K562 (cell line): ENCODE measurements at regions not wholly inside any gene's neighbourhood (a gene's known extent, or its start where the extent isn't known, plus 50 kb on each side); places are given as distances from the start of the nearest gene placed in this dataset.

Experiments used
- ATAC-seq: fragments of 200-7000 bp; cut with Tn5 transposase; 3 replicates; pipeline ENCODE4 v1.9.1; 2020; ENCODE audit warnings: moderate library complexity
- BruUV-seq: library from RNA; stranded (reverse); fragments of 400-500 nt; replicated peaks from 2 replicates; lab custom pipeline; 2021; lab: Mats Ljungman, UMichigan
- CTCF ChIA-PET: fragments of 300-600 bp; formaldehyde crosslinking; extraction: SDS; loops from one replicate; lab custom pipeline; 2021; ENCODE audit warnings: low intra/inter-chr PET ratio; lab: Yijun Ruan, JAX
- POLR2A ChIA-PET: fragments of 300-600, 350-650 bp; sonication (Branson Sonifier 250); formaldehyde crosslinking; extraction: SDS; loops from one replicate; lab custom pipeline; 2021; ENCODE audit warnings: antibody characterized with exemption, inconsistent platforms; lab: Yijun Ruan, JAX
- DNase-seq, 4 experiments: peaks; one replicate each; pipeline versions ENCODE4 v3.0.0 to v3.0.0-alpha.2; 2011 to 2018; ENCODE audit warnings: low spot score in 3 of 4, mixed read lengths in 3 of 4; ENCODE audit errors: extremely low read depth in 1 of 4
- FAIRE-seq: peaks from 2 replicates; lab custom pipeline; 2011; peaks lifted over from hg19 to GRCh38; lab: Jason Lieb, UNC
- H2AFZ ChIP-seq: 2 replicates; pipeline ENCODE4 v1.6.0; 2011; ENCODE audit warnings: low read depth, low read length, control low read depth, inconsistent platforms
- H3K27ac ChIP-seq: fragments of 200-600 bp; 3 replicates; pipeline ENCODE4 v1.8.0; 2011; ENCODE audit warnings: low read depth, mild to moderate bottlenecking, control low read depth, inconsistent platforms, low read length, moderate library complexity, mixed read lengths; ENCODE audit errors: extremely low read depth
- H3K27me3 ChIP-seq, 2 experiments: fragments of 300-600 bp in 1 of 2; 2 replicates in 1 of 2; 3 replicates in 1 of 2; pipeline versions ENCODE4 v1.6.0 to v1.8.0; 2011; ENCODE audit warnings: inconsistent platforms in 2 of 2, low read length in 2 of 2, mild to moderate bottlenecking in 1 of 2, mixed read lengths in 1 of 2, moderate library complexity in 1 of 2; ENCODE audit not compliant: control insufficient read depth in 2 of 2, insufficient read depth in 2 of 2
- H3K36me3 ChIP-seq: fragments of 300-600 bp; 3 replicates; pipeline ENCODE4 v1.8.0; 2011; ENCODE audit warnings: mild to moderate bottlenecking, low read length, inconsistent platforms; ENCODE audit not compliant: control insufficient read depth, insufficient read depth
- H3K4me1 ChIP-seq, 2 experiments: fragments of 200-600 bp in 1 of 2; replicated peaks in 1 of 2; 2 replicates in 1 of 2; 3 replicates in 1 of 2; pipeline versions ENCODE4 v1.5.1 to v1.8.0; 2011; ENCODE audit warnings: inconsistent platforms in 2 of 2, low read length in 2 of 2, mild to moderate bottlenecking in 1 of 2, mixed read lengths in 1 of 2, moderate library complexity in 1 of 2; ENCODE audit not compliant: control insufficient read depth in 2 of 2, insufficient read depth in 2 of 2
- H3K4me2 ChIP-seq: 2 replicates; pipeline ENCODE4 v1.6.1; 2011; ENCODE audit warnings: low read length, control low read depth, inconsistent platforms, mixed read lengths; ENCODE audit not compliant: insufficient read depth
- H3K4me3 ChIP-seq: fragments of 200-600 bp; sonication (generic), shearing (Covaris generic); 2 replicates; pipeline ENCODE4 v1.5.1; 2016; ENCODE audit warnings: control low read depth, inconsistent platforms
- H3K79me2 ChIP-seq: fragments of 200-600 bp; 3 replicates; pipeline ENCODE4 v1.8.0; 2011; ENCODE audit warnings: low read length, inconsistent platforms; ENCODE audit not compliant: control insufficient read depth, insufficient read depth
- H3K9ac ChIP-seq, 2 experiments: 2 replicates each; pipeline versions ENCODE4 v1.6.0 to v1.6.1; 2011; ENCODE audit warnings: low read depth in 2 of 2, low read length in 2 of 2, control low read depth in 1 of 2, inconsistent platforms in 1 of 2, mild to moderate bottlenecking in 1 of 2, mixed read lengths in 1 of 2; ENCODE audit not compliant: insufficient read depth in 1 of 2
- H3K9me1 ChIP-seq: one replicate; pipeline ENCODE4 v1.6.0; 2011; ENCODE audit warnings: inconsistent platforms, mild to moderate bottlenecking, low read length, moderate library complexity; ENCODE audit not compliant: control insufficient read depth, insufficient read depth
- H3K9me3 ChIP-seq: replicated peaks from 2 replicates; pipeline ENCODE4 v1.5.1; 2011; ENCODE audit warnings: low read depth, low read length, inconsistent platforms; ENCODE audit not compliant: control insufficient read depth, insufficient read depth
- H4K20me1 ChIP-seq: replicated peaks from 2 replicates; pipeline ENCODE4 v1.6.1; 2011; ENCODE audit warnings: low read length, inconsistent platforms, mixed read lengths; ENCODE audit not compliant: control insufficient read depth, insufficient read depth
- FOSL1 ChIP-seq: fragments of 200-800 bp; sonication (Bioruptor generic); conservative IDR thresholded peaks from 2 replicates; pipeline ENCODE4 v1.6.1; 2016; ENCODE audit warnings: missing genetic modification characterization, missing compliant biosample characterization
- HDAC6 ChIP-seq: IDR thresholded peaks from 2 replicates; pipeline ENCODE4 v1.6.1; 2012; ENCODE audit warnings: low read depth, mild to moderate bottlenecking, control low read depth, inconsistent platforms, low read length, moderate library complexity
- ZNF134 ChIP-seq: fragments of 250-450 bp; sonication (Bioruptor Pico); conservative IDR thresholded peaks from 2 replicates; pipeline ENCODE4 v1.4.0; 2020
- WGBS: fragments of 100-300 bp; shearing (Covaris generic); methylation state at CpG from one replicate; pipeline ENCODE4 v1.1.6; 2016; ENCODE audit warnings: low coverage, mixed read lengths; ENCODE audit not compliant: insufficient coverage; ENCODE audit errors: missing lambda C conversion rate; 5-methylcytosine and 5-hydroxymethylcytosine counted together
- in situ Hi-C: fragments of 300-500 bp; cut with MboI; formaldehyde crosslinking; loops from 4 replicates; pipeline ENCODE4 v1.15.0; 2018; ENCODE audit warnings: inconsistent platforms, mixed read lengths
- intact Hi-C: fragments of 100-400 bp; cut with micrococcal nuclease; formaldehyde crosslinking; loops from 2 replicates; pipeline ENCODE4 v1.14.2; 2022
- TF ChIP-seq, protein P1 (sequence below), 2 experiments: fragments of 450-650 bp in 1 of 2; sonication (generic) in 1 of 2; formaldehyde crosslinking in 1 of 2; IDR thresholded peaks in 1 of 2; conservative IDR thresholded peaks in 1 of 2; 2 replicates each; pipeline versions ENCODE4 v1.6.1 to v1.8.1; 2016 to 2023; ENCODE audit warnings: mild to moderate bottlenecking in 2 of 2, moderate library complexity in 2 of 2, inconsistent platforms in 1 of 2, missing genetic modification reagents in 1 of 2

DNA sequence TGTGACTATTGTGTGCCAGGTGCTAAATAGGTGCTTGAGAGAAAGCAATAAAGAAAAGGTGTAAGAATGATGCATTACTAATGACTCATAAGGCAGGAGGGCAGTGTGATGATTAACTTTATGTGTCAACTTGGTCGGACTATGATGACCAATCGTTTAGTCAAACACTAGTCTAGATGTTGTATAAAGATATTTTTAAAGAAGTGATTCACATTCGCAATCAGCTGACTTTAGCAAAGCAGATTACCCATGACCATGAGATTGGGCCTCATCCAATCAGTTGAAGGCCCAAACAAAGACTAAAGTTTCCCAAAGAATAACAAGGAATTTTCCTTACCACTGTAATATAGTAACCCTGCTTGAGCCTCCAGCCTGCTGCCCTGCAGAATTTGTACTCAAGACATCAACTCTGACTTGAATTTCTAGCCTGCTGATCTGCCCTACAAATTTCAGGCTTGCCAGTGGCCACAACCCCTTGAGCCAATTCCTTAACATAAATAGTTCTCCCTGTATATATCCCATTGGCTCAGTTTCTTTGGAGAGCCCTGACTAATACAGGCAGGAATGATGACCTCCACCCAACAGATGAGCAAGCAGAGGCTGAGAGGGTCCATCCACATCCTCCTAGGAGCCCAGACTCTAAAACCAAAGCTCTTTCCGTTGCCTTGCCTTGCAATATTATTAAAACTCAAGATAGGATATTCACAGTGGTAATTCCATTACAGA is 132.6 kb downstream of the ACTR3 start:
- H2AFZ ChIP-seq, result no peak overlapping the region
- H3K9ac ChIP-seq, result no peak overlapping the region
- H3K36me3 ChIP-seq, result no peaks in the 10 kb centered on the region
- H3K9me1 ChIP-seq, result no peaks in the 10 kb centered on the region
- no peak overlapping the region for H3K4me3 ChIP-seq
- no peak overlapping the region for H3K4me2 ChIP-seq
- no peak overlapping the region for H3K27ac ChIP-seq
- no peaks in the 10 kb centered on the region for H3K79me2 ChIP-seq
- no peaks in the 10 kb centered on the region for H3K4me1 ChIP-seq
- intact Hi-C loops, result no loop called here
- FAIRE-seq, result peak; percentile 37
- DNase-seq, result no peak
- H4K20me1 ChIP-seq, result no peaks in the 10 kb centered on the region
- ChIA-PET POLR2A (interaction anchor here (1.3 kb wide), 1 partner anchor 15 kb away, joined by 6 read pairs; no protein-coding TSS in a partner anchor), CTCF (no interaction called here)
- no TSS peak for BruUV-seq
- TF ChIP-seq, protein P1, sequence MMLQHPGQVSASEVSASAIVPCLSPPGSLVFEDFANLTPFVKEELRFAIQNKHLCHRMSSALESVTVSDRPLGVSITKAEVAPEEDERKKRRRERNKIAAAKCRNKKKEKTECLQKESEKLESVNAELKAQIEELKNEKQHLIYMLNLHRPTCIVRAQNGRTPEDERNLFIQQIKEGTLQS (IDR thresholded peaks at IDR 0.05), result peak; percentile 60
- TF ChIP-seq, protein P1 (CRISPR knock-in tag; conservative IDR thresholded peaks at IDR 0.05), result no peak
- TF ChIP-seq ZNF134 (CRISPR knock-in tag), result peak; percentile 73; the same call in 1 of the 2 replicates
- TF ChIP-seq HDAC6, result no peak
- peak; percentile 88 for TF ChIP-seq FOSL1
- no peaks in the 10 kb centered on the region for H3K9me3 ChIP-seq
- WGBS, result 0% methylated on average over 4 of the region's 4 CpGs
- ATAC-seq, result no peak
- in situ Hi-C loops, result no loop called here
- no peaks in the 10 kb centered on the region for H3K27me3 ChIP-seq
